CD1c-positive myeloid dendritic cell (primary cell): ENCODE measurements at regions not wholly inside any gene's neighbourhood (a gene's known extent, or its start where the extent isn't known, plus 50 kb on each side); places are given as distances from the start of the nearest gene placed in this dataset.

Experiments
- DNase-seq: peaks from one replicate; pipeline ENCODE4 v3.0.0-alpha.2; 2016; ENCODE audit errors: extremely low spot score

GRCh38 chr17:34874478-34874877 lies 86.8 kb downstream of the CCT6B start:
- DNase-seq: no peak

DNA sequence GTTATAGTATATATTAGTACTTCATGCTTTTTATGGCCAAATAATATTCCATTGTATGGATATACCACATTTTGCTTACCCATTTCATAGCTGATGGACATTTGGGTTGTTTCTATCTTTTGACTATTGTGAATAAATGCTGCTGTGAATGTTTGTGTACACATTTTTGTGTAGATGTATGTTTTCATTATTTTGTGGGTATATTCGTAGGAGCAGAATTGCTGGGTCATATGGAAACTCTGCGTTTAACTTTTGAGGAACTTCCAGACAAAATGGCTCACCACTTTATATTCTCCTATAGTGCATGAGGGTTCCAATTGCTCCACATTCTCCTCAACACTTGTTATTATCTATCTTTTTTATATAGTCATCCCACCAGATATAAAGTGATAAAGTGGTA lies 88.6 kb downstream of the CCT6B start:
- DNase-seq: no peak

GRCh38 chr17:34869641-34870040 lies 91.6 kb downstream of the CCT6B start:
- no peak for DNase-seq

- DNase-seq: no peak
These were observed 95.5 kb downstream of the CCT6B start for GRCh38 chr17:34865716-34866115.

- no peak for DNase-seq
These were observed 98.9 kb downstream of the CCT6B start for GRCh38 chr17:34862384-34862783.

GRCh38 chr17:34861864-34862263 lies 99.4 kb downstream of the CCT6B start:
- no peak for DNase-seq

- DNase-seq: no peak
These were observed 101.6 kb downstream of the CCT6B start for GRCh38 chr17:34859652-34860051.

- DNase-seq: no peak
These were observed 102.4 kb downstream of the CCT6B start for GRCh38 chr17:34858591-34859565.

GRCh38 chr17:34853924-34854323 lies 107.3 kb downstream of the CCT6B start:
- no peak for DNase-seq

DNA sequence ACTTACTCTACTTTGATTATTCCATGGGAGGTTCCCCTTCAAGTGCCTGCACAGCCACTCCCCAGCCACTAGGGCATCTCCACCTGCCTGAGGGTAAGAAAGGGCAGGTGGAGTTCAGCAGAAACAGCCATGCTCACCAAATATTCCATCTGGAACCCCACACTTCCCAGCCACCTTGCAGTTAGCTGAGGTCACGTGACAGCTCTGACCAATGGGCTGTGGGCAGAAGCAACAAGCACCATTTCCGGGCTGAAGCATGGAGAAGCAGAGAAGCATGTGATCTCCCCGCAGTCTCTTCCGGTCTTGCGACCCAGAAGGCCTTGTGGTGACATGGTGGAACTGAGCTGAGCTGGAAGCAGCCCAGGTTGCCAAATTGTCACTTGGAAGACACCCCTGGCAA lies 108.6 kb downstream of the CCT6B start:
- no peak for DNase-seq

DNA sequence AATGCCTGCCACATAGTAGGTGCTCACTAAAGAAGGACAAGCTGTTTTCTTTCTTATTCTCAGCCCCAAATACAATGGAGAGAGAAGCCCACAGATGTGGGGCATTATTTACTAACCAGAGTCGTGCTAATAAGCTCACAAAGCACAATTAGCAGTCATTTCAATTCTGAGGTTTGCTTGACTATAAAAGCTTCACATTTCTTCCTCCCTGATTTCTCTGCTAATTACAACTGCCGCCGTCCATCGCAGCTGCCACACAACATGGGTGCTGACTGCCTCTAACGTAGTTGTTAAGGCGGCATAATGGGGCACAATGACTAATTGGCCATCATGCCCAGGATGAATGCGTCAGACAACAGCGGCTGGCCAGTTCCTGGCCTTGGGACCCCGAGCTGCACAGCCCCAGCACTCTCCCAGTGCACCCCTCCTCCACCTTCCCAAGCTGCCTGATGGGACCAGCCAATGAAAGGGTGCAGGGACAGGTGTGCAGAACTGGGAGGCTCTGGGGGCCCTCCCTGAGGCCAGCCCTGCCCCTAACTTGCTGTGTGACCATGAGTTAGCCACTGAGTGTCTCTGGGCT lies 109.2 kb downstream of the CCT6B start:
- DNase-seq: no peak

- DNase-seq: no peak
These were observed 110.3 kb downstream of the CCT6B start for GRCh38 chr17:34850964-34851363.

GRCh38 chr17:34850023-34850422 lies 111.2 kb downstream of the CCT6B start:
- peak; percentile 3 for DNase-seq

- DNase-seq: no peak
These were observed 113.3 kb downstream of the CCT6B start for GRCh38 chr17:34847938-34848337.

DNA sequence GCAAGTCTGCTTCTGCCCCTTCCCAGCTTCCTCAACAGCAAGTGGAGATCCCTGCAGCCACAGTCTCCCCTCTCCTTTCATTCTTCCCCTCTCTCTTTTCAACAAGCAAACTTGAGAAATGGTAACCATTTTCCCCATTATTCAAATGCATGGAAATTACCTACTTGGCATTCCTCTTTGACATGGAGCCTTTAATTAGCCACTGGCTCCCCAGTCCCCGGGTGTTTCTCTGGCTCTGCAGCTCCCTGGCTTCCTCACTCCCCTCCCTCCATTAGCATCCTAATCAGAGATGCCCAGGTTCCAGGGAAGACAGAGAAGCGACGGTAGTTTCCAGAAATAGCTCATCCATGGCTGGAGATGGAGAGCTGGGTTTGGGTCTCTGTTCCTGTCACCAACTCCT lies 116.0 kb downstream of the CCT6B start:
- DNase-seq: no peak

DNA sequence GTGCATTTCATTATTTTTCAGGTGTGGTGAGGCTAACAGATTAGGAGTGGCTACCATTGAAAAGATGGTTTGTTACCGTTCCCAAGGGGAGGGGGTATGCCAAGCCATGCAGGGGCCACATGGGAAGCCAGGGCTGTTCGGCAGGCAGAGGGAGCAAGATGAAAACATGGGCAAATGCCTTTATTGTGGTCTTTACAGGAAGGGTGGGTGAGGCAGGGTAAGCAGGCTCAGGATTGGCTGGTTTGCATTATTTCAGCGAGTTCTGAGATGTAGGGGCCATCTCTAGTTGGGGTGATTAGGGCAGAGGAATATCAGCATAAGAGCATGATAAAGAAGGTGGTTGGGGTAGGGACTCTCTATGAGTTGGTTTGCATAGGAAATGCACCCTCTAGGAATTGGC lies 117.6 kb downstream of the CCT6B start:
- no peak for DNase-seq

GRCh38 chr17:34842235-34842634 lies 119.0 kb downstream of the CCT6B start:
- DNase-seq: no peak

DNA sequence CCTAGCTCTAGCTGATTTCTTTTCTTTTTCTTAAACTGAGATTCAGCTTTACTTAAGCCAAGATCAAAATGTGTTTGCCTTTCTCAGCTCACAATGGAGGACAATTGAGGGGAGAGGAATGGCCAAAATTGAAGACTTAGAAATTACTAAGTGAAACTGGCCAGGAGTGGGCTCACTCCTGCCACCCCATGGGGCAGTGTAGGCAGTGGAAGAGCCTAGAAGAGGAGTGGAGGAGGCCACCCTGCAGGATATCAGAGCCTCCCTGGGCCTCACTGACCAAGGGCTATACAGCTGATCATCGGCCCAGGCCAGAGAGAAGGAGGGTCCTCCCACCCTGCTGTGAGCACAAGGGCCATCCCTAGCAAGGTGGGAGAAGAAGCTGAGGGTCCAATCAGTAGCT lies 119.8 kb downstream of the CCT6B start:
- DNase-seq: no peak

DNA sequence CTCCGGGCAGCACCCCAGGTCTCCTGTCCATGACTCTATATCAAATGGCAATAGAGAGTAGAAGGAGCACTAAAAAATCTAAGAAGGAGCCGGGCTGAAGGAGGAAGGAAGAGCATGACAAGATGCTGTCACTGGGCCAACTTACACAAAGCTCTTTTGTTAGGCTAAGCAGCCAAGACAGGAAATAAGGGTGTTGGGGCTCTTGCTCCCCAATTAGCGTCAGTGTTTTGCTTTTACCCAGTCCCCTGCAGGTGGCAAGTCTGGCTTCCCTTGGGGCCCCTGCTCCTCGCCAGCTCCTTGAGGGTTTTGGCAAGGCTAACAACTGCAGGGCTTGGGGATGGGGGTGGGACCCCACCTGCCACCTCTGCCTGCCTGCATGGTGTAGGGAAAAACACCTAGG lies 120.5 kb downstream of the CCT6B start:
- DNase-seq: no peak

DNA sequence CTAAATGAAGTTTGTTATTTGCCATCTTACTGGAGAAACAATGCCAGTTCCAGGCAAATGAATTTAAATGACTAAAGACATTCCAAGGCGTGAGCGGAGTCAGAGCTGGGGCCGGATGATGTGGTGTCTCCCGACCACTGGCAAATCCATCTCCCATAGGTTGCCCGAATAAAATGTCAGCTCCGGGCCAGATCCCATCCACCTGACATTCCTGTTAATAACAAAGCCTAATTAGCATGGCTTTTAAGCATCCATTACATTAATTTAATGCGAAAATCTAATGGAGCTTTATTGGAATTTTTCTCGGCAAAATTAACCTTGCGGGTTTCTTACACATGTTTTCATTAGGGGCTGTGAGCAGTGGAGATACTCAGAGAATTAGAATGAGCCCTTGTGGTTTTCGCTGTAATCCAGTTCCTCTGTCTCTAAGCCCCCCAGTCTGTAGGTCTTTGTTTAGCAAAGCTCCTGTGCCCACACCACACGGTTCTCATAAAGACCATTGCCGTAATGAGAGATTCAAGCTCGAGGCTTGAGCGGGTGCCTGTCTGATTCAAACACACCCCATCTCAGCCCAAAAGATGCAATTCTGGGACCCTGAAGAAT lies 123.3 kb downstream of the CCT6B start:
- no peak for DNase-seq

DNA sequence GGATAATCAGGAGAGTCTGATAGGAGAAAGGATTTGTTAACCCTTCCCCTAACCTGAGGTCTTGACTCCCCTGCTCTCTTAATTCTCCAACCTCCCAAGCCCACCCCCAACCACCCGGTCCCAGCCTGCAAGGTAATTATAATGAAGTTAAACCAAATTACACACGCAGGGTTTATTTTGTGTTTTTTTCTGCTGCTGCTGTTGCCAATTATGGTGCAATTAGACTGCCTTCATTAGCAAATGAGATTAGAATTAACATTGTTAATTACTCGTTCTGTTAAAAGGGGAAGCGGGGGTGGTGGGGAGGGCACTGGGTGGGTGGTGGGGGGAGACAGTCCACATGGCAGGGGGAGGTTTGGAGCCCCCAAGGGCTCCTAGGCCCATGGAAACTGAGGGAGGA lies 128.9 kb downstream of the CCT6B start:
- no peak for DNase-seq

DNA sequence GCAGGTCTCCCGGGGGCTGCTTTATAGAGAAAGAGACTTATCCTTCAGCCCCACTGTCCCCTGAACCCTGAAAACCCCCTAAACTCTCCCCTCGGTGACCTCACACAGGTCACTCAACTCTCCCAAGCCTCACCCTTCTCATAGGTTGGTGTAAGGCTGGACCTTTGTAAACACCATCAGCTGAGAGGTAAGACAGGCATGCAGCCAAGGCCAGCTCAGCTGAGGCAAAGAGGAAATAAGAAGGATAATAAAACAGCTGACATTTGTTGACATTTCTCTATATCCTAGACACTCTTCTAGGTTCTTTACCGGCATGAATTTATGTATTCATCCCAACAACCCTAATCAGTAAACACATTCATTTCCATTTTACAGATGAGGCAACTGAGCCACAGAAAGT lies 134.3 kb downstream of the CCT6B start:
- DNase-seq: no peak

- no peak for DNase-seq
These were observed 134.9 kb downstream of the CCT6B start for GRCh38 chr17:34826332-34826731.
